Progenitor cell of endocrine pancreas (in vitro differentiated cells): ENCODE measurements at regions not wholly inside any gene's neighbourhood (a gene's known extent, or its start where the extent isn't known, plus 50 kb on each side); places are given as distances from the start of the nearest gene placed in this dataset.

ENCODE experiments used
- DNase-seq: peaks from one replicate; pipeline ENCODE4 v3.0.0; 2021; ENCODE audit warnings: low spot score; ENCODE audit not compliant: unreplicated experiment
- H3K27ac Mint-ChIP-seq: 2 replicates; pipeline ENCODE4 v1.8.0; 2021; ENCODE audit warnings: mild to moderate bottlenecking, moderate library complexity, mixed read lengths
- H3K27me3 Mint-ChIP-seq: 2 replicates; pipeline ENCODE4 v1.8.0; 2021; ENCODE audit warnings: mixed read lengths
- H3K36me3 Mint-ChIP-seq: 2 replicates; pipeline ENCODE4 v1.8.0; 2022; ENCODE audit warnings: mixed read lengths; ENCODE audit not compliant: insufficient read depth
- H3K4me1 Mint-ChIP-seq: 2 replicates; pipeline ENCODE4 v1.8.0; 2021; ENCODE audit warnings: low read depth, mixed read lengths
- H3K4me3 Mint-ChIP-seq: 2 replicates; pipeline ENCODE4 v1.8.0; 2021; ENCODE audit warnings: low read depth, mild to moderate bottlenecking, moderate library complexity, mixed read lengths
- H3K9me3 Mint-ChIP-seq: 2 replicates; pipeline ENCODE4 v1.8.0; 2021; ENCODE audit warnings: low read depth, mixed read lengths
- CTCF ChIP-seq: fragments of 200-600 bp; sonication (generic); IDR thresholded peaks from one replicate; pipeline ENCODE4 v1.5.0; 2021; ENCODE audit warnings: antibody characterized with exemption, mild to moderate bottlenecking; ENCODE audit not compliant: unreplicated experiment

GRCh38 chr20:29687438-29687837 is 1570.0 kb upstream of the DEFB115 start:
- no peak for TF ChIP-seq CTCF
- Mint-ChIP-seq H3K27ac (no peak overlapping the region), H3K27me3 (no peaks in the 10 kb centered on the region), H3K9me3 (peaks cover 36% of the 10 kb centered on the region), H3K36me3 (peaks cover 7% of the 10 kb centered on the region), H3K4me1 (no peaks in the 10 kb centered on the region), H3K4me3 (no peak overlapping the region)
- DNase-seq = no peak

GRCh38 chr20:29689411-29690225 is 1567.8 kb upstream of the DEFB115 start:
- peaks cover 8% of the 10 kb centered on the region for H3K36me3 Mint-ChIP-seq
- H3K27ac Mint-ChIP-seq = no peak overlapping the region
- H3K4me3 Mint-ChIP-seq = no peak overlapping the region
- no peaks in the 10 kb centered on the region for H3K4me1 Mint-ChIP-seq
- TF ChIP-seq CTCF = no peak
- no peak for DNase-seq
- no peaks in the 10 kb centered on the region for H3K27me3 Mint-ChIP-seq
- peaks cover 36% of the 10 kb centered on the region for H3K9me3 Mint-ChIP-seq

- H3K27me3 Mint-ChIP-seq = no peaks in the 10 kb centered on the region
- no peak for DNase-seq
- H3K36me3 Mint-ChIP-seq = peaks cover 8% of the 10 kb centered on the region
- no peak overlapping the region for H3K27ac Mint-ChIP-seq
- H3K4me1 Mint-ChIP-seq = no peaks in the 10 kb centered on the region
- peaks cover 41% of the 10 kb centered on the region for H3K9me3 Mint-ChIP-seq
- TF ChIP-seq CTCF = no peak
- H3K4me3 Mint-ChIP-seq = no peak overlapping the region
Observed at GRCh38 chr20:29690274-29690673, 1567.2 kb upstream of the DEFB115 start.

GRCh38 chr20:29740601-29740950 is 1516.9 kb upstream of the DEFB115 start:
- TF ChIP-seq CTCF = no peak
- no peak for DNase-seq
- Mint-ChIP-seq H3K36me3 (peaks cover 3% of the 10 kb centered on the region), H3K27ac (no peak overlapping the region), H3K4me3 (no peak overlapping the region), H3K4me1 (no peaks in the 10 kb centered on the region), H3K27me3 (no peaks in the 10 kb centered on the region), H3K9me3 (peaks cover 39% of the 10 kb centered on the region)

- TF ChIP-seq CTCF = no peak
- peaks cover 36% of the 10 kb centered on the region for H3K9me3 Mint-ChIP-seq
- no peak for DNase-seq
Observed at GRCh38 chr20:29740951-29741593, 1516.4 kb upstream of the DEFB115 start.

More at GRCh38 chr20:29740951-29741593, 1516.4 kb upstream of the DEFB115 start:
- Mint-ChIP-seq H3K27me3 (no peaks in the 10 kb centered on the region), H3K27ac (no peak overlapping the region), H3K4me1 (no peaks in the 10 kb centered on the region), H3K36me3 (peaks cover 3% of the 10 kb centered on the region), H3K4me3 (no peak overlapping the region)
